H1 (cell line): ENCODE measurements at regions not wholly inside any gene's neighbourhood (a gene's known extent, or its start where the extent isn't known, plus 50 kb on each side); places are given as distances from the start of the nearest gene placed in this dataset.

Experiments
- POLR2A ChIP-seq, 2 experiments: IDR thresholded peaks; 1 replicate in 1 of 2; 2 replicates in 1 of 2; pipeline ENCODE4 v1.6.1; 2011; ENCODE audit warnings: low read depth in 2 of 2, low read length in 2 of 2, mild to moderate bottlenecking in 2 of 2; ENCODE audit errors: control extremely low read depth in 1 of 2
- SP2 ChIP-seq: IDR thresholded peaks from 2 replicates; pipeline ENCODE4 v1.6.1; 2012; ENCODE audit warnings: mild to moderate bottlenecking, low read length, inconsistent platforms
- TAF1 ChIP-seq: IDR thresholded peaks from 2 replicates; pipeline ENCODE4 v1.6.1; 2011; ENCODE audit warnings: mild to moderate bottlenecking, low read depth, low read length

- TF ChIP-seq POLR2A (IDR thresholded peaks at IDR 0.05; ENCODE audit: control extremely low read depth in 1 of 2, low read depth in 2 of 2, low read length in 2 of 2) (no peak), TAF1 (no peak), SP2 (no peak)
These were observed 172.4 kb upstream of the HS6ST1 start for GRCh38 chr2:128490881-128491691.
